ENCODE measurements at regions not wholly inside any gene's neighbourhood (a gene's known extent, or its start where the extent isn't known, plus 50 kb on each side); places are given as distances from the start of the nearest gene placed in this dataset.
A peak's percentile ranks its signal among the peaks of the same experiment; 100 is the strongest.

GRCh38 chr12:22799503-22799902 is 174.5 kb downstream of the ETNK1 start (continued):
- TF ChIP-seq ARID4B (CRISPR knock-in tag; IDR thresholded peaks at IDR 0.05; ENCODE audit: borderline replicate concordance): no peak
- TF ChIP-seq RORB (CRISPR knock-in tag; IDR thresholded peaks at IDR 0.05): no peak

GRCh38 chr12:22800332-22800731 is 175.4 kb downstream of the ETNK1 start:
- DNase-seq (ENCODE audit: low spot score) (no peak), ATAC-seq (peak; percentile 17)
- ChIA-PET CTCF (interaction anchor here (0.6 kb wide), 1 partner anchor 209 kb away, joined by 3 read pairs; no protein-coding TSS in a partner anchor), POLR2A (no interaction called here)
- H3K27me3 Mint-ChIP-seq (ENCODE audit: low read depth): peaks cover 3% of the 10 kb centered on the region; the same call in 1 of the 2 replicates
- no peak overlapping the region for H3K27ac Mint-ChIP-seq
- no peak overlapping the region for H3K4me3 Mint-ChIP-seq
- H3K36me3 Mint-ChIP-seq: no peaks in the 10 kb centered on the region
- H3K4me1 Mint-ChIP-seq: peaks cover 18% of the 10 kb centered on the region
- no peaks in the 10 kb centered on the region for H3K9me3 Mint-ChIP-seq
- TF ChIP-seq SP1 (CRISPR knock-in tag; conservative IDR thresholded peaks at IDR 0.05) (no peak), ZBTB43 (CRISPR knock-in tag; IDR thresholded peaks at IDR 0.05) (no peak), PRDM15 (CRISPR knock-in tag; IDR thresholded peaks at IDR 0.05) (no peak), CDX4 (CRISPR knock-in tag; IDR thresholded peaks at IDR 0.05; ENCODE audit: borderline replicate concordance) (no peak), ATF3 (CRISPR knock-in tag; conservative IDR thresholded peaks at IDR 0.05) (no peak), NR3C1 (CRISPR knock-in tag; conservative IDR thresholded peaks at IDR 0.05; ENCODE audit: low read depth) (no peak), E2F1 (CRISPR knock-in tag; IDR thresholded peaks at IDR 0.05) (no peak), ZNF281 (CRISPR knock-in tag; IDR thresholded peaks at IDR 0.05) (no peak), ZSCAN18 (CRISPR knock-in tag; IDR thresholded peaks at IDR 0.05) (no peak), CTCF (IDR thresholded peaks at IDR 0.05) (no peak), CBFB (CRISPR knock-in tag; IDR thresholded peaks at IDR 0.05; ENCODE audit: low read depth) (no peak), NFATC4 (CRISPR knock-in tag; IDR thresholded peaks at IDR 0.05) (no peak), CREB1 (CRISPR knock-in tag; IDR thresholded peaks at IDR 0.05) (no peak), ZNF512 (CRISPR knock-in tag; IDR thresholded peaks at IDR 0.05; ENCODE audit: borderline replicate concordance) (no peak)
